ENCODE measurements at regions not wholly inside any gene's neighbourhood (a gene's known extent, or its start where the extent isn't known, plus 50 kb on each side); places are given as distances from the start of the nearest gene placed in this dataset.

GRCh38 chr6:120198033-120198432 lies 848.5 kb upstream of the MAN1A1 start:
- Histone ChIP-seq H3K9me3 (replicated peaks; ENCODE audit: control insufficient read depth, insufficient read depth, low read depth, low read length) (no peaks in the 10 kb centered on the region), H3K79me2 (ENCODE audit: control insufficient read depth, insufficient read depth, low read length) (no peaks in the 10 kb centered on the region), H3K36me3 (ENCODE audit: control insufficient read depth, insufficient read depth, low read length) (no peaks in the 10 kb centered on the region), H3K9me1 (ENCODE audit: control insufficient read depth, insufficient read depth, low read length) (no peaks in the 10 kb centered on the region), H3K4me3 (no peak overlapping the region), H2AFZ (ENCODE audit: low read depth, low read length) (no peak overlapping the region), H3K9ac (ENCODE audit: insufficient read depth in 1 of 2, low read depth in 2 of 2, low read length in 2 of 2) (no peak overlapping the region), H4K20me1 (replicated peaks; ENCODE audit: control insufficient read depth, insufficient read depth, low read length) (no peaks in the 10 kb centered on the region), H3K4me1 (replicated peaks in 1 of 2; ENCODE audit: control insufficient read depth in 2 of 2, insufficient read depth in 2 of 2, low read length in 2 of 2) (no peaks in the 10 kb centered on the region), H3K4me2 (ENCODE audit: insufficient read depth, low read length) (no peak overlapping the region), H3K27me3 (ENCODE audit: control insufficient read depth in 2 of 2, insufficient read depth in 2 of 2, low read length in 2 of 2) (no peaks in the 10 kb centered on the region), H3K27ac (ENCODE audit: extremely low read depth, low read depth, low read length) (no peak overlapping the region)
- TF ChIP-seq NFIX (CRISPR knock-in tag; IDR thresholded peaks at IDR 0.05; ENCODE audit: low read depth) = no peak
- no peak for TF ChIP-seq HMGN3 (IDR thresholded peaks at IDR 0.05; ENCODE audit: borderline replicate concordance, extremely low read depth, insufficient read length, low read depth, low read length)
- no peak for TF ChIP-seq ZNF133 (CRISPR knock-in tag; IDR thresholded peaks at IDR 0.05)
- no peak for TF ChIP-seq GTF2A2 (tag; IDR thresholded peaks at IDR 0.05)
- TF ChIP-seq MED1 (CRISPR knock-in tag; IDR thresholded peaks at IDR 0.05; ENCODE audit: borderline replicate concordance) = no peak
- peak; percentile 76 for TF ChIP-seq FOSL1 (tag; conservative IDR thresholded peaks at IDR 0.05)
- TF ChIP-seq CBFA2T3 (IDR thresholded peaks at IDR 0.05) = peak; percentile 58
- peak; percentile 37; the same call in 1 of the 2 replicates for TF ChIP-seq CBFA2T2 (conservative IDR thresholded peaks at IDR 0.05)
- TF ChIP-seq GATA2 (CRISPR knock-in tag; IDR thresholded peaks at IDR 0.05) = peak; percentile 50
- TF ChIP-seq TCF3 (CRISPR knock-in tag; IDR thresholded peaks at IDR 0.05) = peak; percentile 79
- no peak for TF ChIP-seq SMAD2 (IDR thresholded peaks at IDR 0.05; ENCODE audit: low read depth, low read length)
- no peak for TF ChIP-seq CEBPG (CRISPR knock-in tag; IDR thresholded peaks at IDR 0.05)
- peak in 1 of 2 experiments; percentile 34; a peak in 1 of 4 replicates for TF ChIP-seq CEBPG (tag; conservative IDR thresholded peaks at IDR 0.05 in 1 of 2, IDR thresholded peaks at IDR 0.05 in 1 of 2)
- TF ChIP-seq FOXA3 (CRISPR knock-in tag; conservative IDR thresholded peaks at IDR 0.05 in 1 of 2, IDR thresholded peaks at IDR 0.05 in 1 of 2) = no peak
- no peak for TF ChIP-seq ATF1 (CRISPR knock-in tag; IDR thresholded peaks at IDR 0.05)
- 0 out of 2 replicates have a peak, but pooled peaks have one; percentile 15 for TF ChIP-seq ATF1 (tag; IDR thresholded peaks at IDR 0.05)
- TF ChIP-seq FOXP4 (CRISPR knock-in tag; IDR thresholded peaks at IDR 0.05; ENCODE audit: borderline replicate concordance) = no peak
- CTCF ChIA-PET (ENCODE audit: low intra/inter-chr PET ratio) = no interaction called here
- POLR2A ChIA-PET = no interaction called here
- DNase-seq (ENCODE audit: extremely low read depth in 1 of 4, low spot score in 3 of 4) (peak in 1 of 4 experiments; percentile 3), FAIRE-seq (no peak), ATAC-seq (no peak)
- intact Hi-C loops (cut with micrococcal nuclease) (no loop called here), in situ Hi-C loops (cut with MboI) (no loop called here)
- no TSS peak for BruUV-seq (replicated peaks)
